PC-9 (cell line): ENCODE measurements at regions not wholly inside any gene's neighbourhood (a gene's known extent, or its start where the extent isn't known, plus 50 kb on each side); places are given as distances from the start of the nearest gene placed in this dataset.

ENCODE experiments used
- BruUV-seq: library from RNA; stranded (reverse); fragments of 400-500 nt; replicated peaks from 2 replicates; lab custom pipeline; 2021; lab: Mats Ljungman, UMichigan
- CTCF ChIA-PET: fragments of 300-600 bp; sonication (Branson Sonifier 250); formaldehyde crosslinking; loops from one replicate; lab custom pipeline; 2022; ENCODE audit warnings: antibody characterized with exemption; lab: Charles Lee
- POLR2A ChIA-PET: fragments of 300-600 bp; sonication (Branson Sonifier 250); formaldehyde crosslinking; loops from one replicate; lab custom pipeline; 2022; ENCODE audit warnings: antibody characterized with exemption; ENCODE audit not compliant: unreplicated experiment; lab: Charles Lee
- DNase-seq, 2 experiments: peaks; one replicate each; pipeline versions ENCODE4 v3.0.0 to v3.0.0-alpha.2; 2015 to 2022; ENCODE audit warnings: mixed read lengths in 1 of 2
- H2AFZ ChIP-seq: fragments of 200-600 bp; sonication (generic); 2 replicates; pipeline ENCODE4 v1.8.1; 2017; ENCODE audit warnings: antibody characterized with exemption
- H3F3A ChIP-seq: fragments of 200-600 bp; sonication (generic); 2 replicates; pipeline ENCODE4 v1.8.1; 2017; ENCODE audit warnings: antibody characterized with exemption, mild to moderate bottlenecking, low read depth; ENCODE audit not compliant: insufficient read depth
- H3K27ac ChIP-seq: fragments of 200-600 bp; sonication (generic); 2 replicates; pipeline ENCODE4 v1.6.1; 2016; ENCODE audit warnings: mixed run types
- H3K27me3 ChIP-seq: fragments of 200-600 bp; sonication (generic); 2 replicates; pipeline ENCODE4 v1.6.1; 2016; ENCODE audit warnings: low read depth, mixed run types; ENCODE audit not compliant: insufficient read depth
- H3K36me3 ChIP-seq: fragments of 200-600 bp; sonication (generic); 2 replicates; pipeline ENCODE4 v1.6.1; 2016; ENCODE audit warnings: low read depth, mixed run types
- H3K4me1 ChIP-seq: fragments of 200-600 bp; sonication (generic); replicated peaks from 2 replicates; pipeline ENCODE4 v1.6.1; 2016; ENCODE audit warnings: mixed run types; ENCODE audit not compliant: insufficient read depth
- H3K4me2 ChIP-seq: fragments of 200-600 bp; sonication (generic); 2 replicates; pipeline ENCODE4 v1.6.1; 2017; ENCODE audit warnings: mixed run types
- H3K4me3 ChIP-seq: fragments of 200-600 bp; sonication (generic); 2 replicates; pipeline ENCODE4 v1.6.1; 2016; ENCODE audit warnings: mixed run types
- H3K79me2 ChIP-seq: fragments of 200-600 bp; sonication (generic); 2 replicates; pipeline ENCODE4 v1.6.1; 2017; ENCODE audit warnings: low read depth, mixed run types
- H3K9me2 ChIP-seq: fragments of 200-600 bp; sonication (generic); 2 replicates; pipeline ENCODE4 v1.8.1; 2017; ENCODE audit warnings: mild to moderate bottlenecking; ENCODE audit not compliant: insufficient read depth
- H3K9me3 ChIP-seq: fragments of 200-600 bp; sonication (generic); 2 replicates; pipeline ENCODE4 v1.8.1; 2016; ENCODE audit warnings: low read depth; ENCODE audit not compliant: insufficient read depth
- H4K20me1 ChIP-seq: fragments of 200-600 bp; sonication (generic); 2 replicates; pipeline ENCODE4 v1.8.1; 2017; ENCODE audit not compliant: insufficient read depth
- EZH2 ChIP-seq: fragments of 200-600 bp; sonication (generic); IDR thresholded peaks from 2 replicates; pipeline ENCODE4 v1.8.0; 2017; ENCODE audit warnings: antibody characterized with exemption, low read depth
- intact Hi-C: fragments of 100-400 bp; cut with micrococcal nuclease; formaldehyde crosslinking; loops from one replicate; pipeline ENCODE4 v1.10.0; 2022; ENCODE audit not compliant: unreplicated experiment
- TF ChIP-seq, protein P1 (sequence below): fragments of 200-600 bp; sonication (generic); conservative IDR thresholded peaks from 2 replicates; pipeline ENCODE4 v1.6.1; 2017; ENCODE audit warnings: mixed run types, antibody characterized with exemption, mild to moderate bottlenecking, moderate library complexity

DNA sequence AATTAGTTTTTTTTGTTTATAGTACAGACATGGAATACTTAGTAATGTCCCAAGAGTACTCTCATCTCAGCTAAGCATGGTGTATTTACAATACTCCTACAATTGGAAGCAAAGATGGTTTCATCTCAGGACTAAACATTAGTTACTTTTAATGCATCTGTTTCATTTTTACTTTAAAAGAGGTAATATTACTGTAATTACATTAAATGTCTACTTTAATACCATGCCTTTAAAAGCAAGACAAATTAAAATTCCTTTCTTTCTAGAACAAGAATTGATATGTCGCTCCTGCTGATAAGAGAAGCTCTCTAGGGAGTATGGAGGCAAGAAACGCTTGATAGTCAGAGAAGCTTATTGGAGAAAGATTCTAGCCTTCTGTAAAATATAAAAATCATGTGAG is 284.9 kb upstream of the ADAMTS5 start:
- Histone ChIP-seq H4K20me1 (no peaks in the 10 kb centered on the region), H3K9me3 (no peaks in the 10 kb centered on the region), H3K36me3 (no peaks in the 10 kb centered on the region), H3K4me3 (no peak overlapping the region), H3K27ac (no peak overlapping the region), H3K9me2 (no peaks in the 10 kb centered on the region), H2AFZ (no peak overlapping the region), H3F3A (no peaks in the 10 kb centered on the region), H3K4me2 (no peak overlapping the region), H3K79me2 (no peaks in the 10 kb centered on the region), H3K27me3 (no peaks in the 10 kb centered on the region), H3K4me1 (no peaks in the 10 kb centered on the region)
- intact Hi-C loops: no loop called here
- DNase-seq: no peak
- TF ChIP-seq, protein P1, sequence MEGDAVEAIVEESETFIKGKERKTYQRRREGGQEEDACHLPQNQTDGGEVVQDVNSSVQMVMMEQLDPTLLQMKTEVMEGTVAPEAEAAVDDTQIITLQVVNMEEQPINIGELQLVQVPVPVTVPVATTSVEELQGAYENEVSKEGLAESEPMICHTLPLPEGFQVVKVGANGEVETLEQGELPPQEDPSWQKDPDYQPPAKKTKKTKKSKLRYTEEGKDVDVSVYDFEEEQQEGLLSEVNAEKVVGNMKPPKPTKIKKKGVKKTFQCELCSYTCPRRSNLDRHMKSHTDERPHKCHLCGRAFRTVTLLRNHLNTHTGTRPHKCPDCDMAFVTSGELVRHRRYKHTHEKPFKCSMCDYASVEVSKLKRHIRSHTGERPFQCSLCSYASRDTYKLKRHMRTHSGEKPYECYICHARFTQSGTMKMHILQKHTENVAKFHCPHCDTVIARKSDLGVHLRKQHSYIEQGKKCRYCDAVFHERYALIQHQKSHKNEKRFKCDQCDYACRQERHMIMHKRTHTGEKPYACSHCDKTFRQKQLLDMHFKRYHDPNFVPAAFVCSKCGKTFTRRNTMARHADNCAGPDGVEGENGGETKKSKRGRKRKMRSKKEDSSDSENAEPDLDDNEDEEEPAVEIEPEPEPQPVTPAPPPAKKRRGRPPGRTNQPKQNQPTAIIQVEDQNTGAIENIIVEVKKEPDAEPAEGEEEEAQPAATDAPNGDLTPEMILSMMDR: no peak
- TF ChIP-seq EZH2: no peak
- POLR2A ChIA-PET: no interaction called here
- no TSS peak for BruUV-seq
- CTCF ChIA-PET: no interaction called here

DNA sequence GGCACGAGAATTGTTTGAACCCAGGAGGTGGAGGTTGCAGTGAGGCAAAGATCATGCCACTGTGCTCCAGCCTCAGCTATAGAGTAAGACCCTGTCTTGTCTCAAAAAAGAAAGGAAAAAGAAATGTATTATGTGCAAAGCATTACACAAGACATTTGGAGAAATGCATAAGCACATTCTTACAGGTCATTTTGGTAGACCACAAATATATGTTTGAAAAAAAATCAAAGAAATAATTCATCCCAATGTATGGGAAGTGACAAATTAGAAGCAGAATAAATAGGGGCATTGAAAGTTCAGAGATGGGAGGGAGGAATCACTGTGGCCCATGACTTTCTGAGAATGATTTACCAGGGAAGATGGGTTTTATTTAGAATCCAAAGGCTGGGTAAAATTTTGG is 283.5 kb upstream of the ADAMTS5 start:
- CTCF ChIA-PET: no interaction called here
- BruUV-seq: no TSS peak

DNA sequence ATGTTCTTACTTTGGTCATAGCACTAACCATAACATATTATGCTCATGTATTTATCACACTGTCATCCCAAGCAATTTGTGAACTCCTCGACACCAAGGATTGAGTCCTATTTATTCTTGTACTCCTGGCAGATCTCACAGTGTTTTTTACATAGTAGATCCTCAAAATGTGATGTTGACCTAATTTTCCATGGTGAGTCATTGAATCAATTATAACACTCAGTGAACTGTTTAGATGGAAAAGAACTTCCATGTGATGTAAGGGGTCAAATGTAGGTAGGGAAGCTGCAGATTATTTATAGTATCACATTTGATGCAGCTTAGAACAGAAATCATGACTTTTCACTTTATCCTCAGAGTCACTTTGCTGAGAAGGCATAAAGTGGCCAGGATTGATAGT is 281.9 kb upstream of the ADAMTS5 start:
- intact Hi-C loops: no loop called here
- TF ChIP-seq, protein P1: no peak
- no peak for TF ChIP-seq EZH2
- H3K4me1 ChIP-seq: no peaks in the 10 kb centered on the region
- H3K36me3 ChIP-seq: no peaks in the 10 kb centered on the region
- BruUV-seq: no TSS peak
- no peak overlapping the region for H2AFZ ChIP-seq
- H3K79me2 ChIP-seq: no peaks in the 10 kb centered on the region
- no peaks in the 10 kb centered on the region for H3K9me2 ChIP-seq
- no peaks in the 10 kb centered on the region for H3K9me3 ChIP-seq
- no peaks in the 10 kb centered on the region for H3F3A ChIP-seq
- no peaks in the 10 kb centered on the region for H4K20me1 ChIP-seq
- H3K4me3 ChIP-seq: no peak overlapping the region
- no peak overlapping the region for H3K27ac ChIP-seq
- no peak for DNase-seq
- no peak overlapping the region for H3K4me2 ChIP-seq
- ChIA-PET POLR2A (no interaction called here), CTCF (no interaction called here)
- no peaks in the 10 kb centered on the region for H3K27me3 ChIP-seq

More for the DNA sequence above, 283.5 kb upstream of the ADAMTS5 start:
- Histone ChIP-seq H3F3A (no peaks in the 10 kb centered on the region), H3K27ac (no peak overlapping the region), H3K79me2 (no peaks in the 10 kb centered on the region), H3K4me1 (no peaks in the 10 kb centered on the region), H3K4me3 (no peak overlapping the region), H3K9me2 (no peaks in the 10 kb centered on the region), H3K9me3 (no peaks in the 10 kb centered on the region), H4K20me1 (no peaks in the 10 kb centered on the region), H3K4me2 (no peak overlapping the region), H3K36me3 (no peaks in the 10 kb centered on the region), H2AFZ (no peak overlapping the region), H3K27me3 (no peaks in the 10 kb centered on the region)
- POLR2A ChIA-PET: no interaction called here
- no peak for DNase-seq
- intact Hi-C loops: no loop called here
- no peak for TF ChIP-seq EZH2
- TF ChIP-seq, protein P1: no peak
